Vagina (tissue), 2 donors: ENCODE measurements at regions not wholly inside any gene's neighbourhood (a gene's known extent, or its start where the extent isn't known, plus 50 kb on each side); places are given as distances from the start of the nearest gene placed in this dataset.
"Not testable (repeated sequence)": the region's sequence is repeated elsewhere in the genome, so short reads cannot be mapped to it uniquely, and the experiment has no call there.

Experiments
- CTCF ChIP-seq, 3 experiments: fragments of 450-650 bp in 2 of 3; fragments of 200-600 bp in 1 of 3; sonication (generic) in 1 of 3; IDR thresholded peaks; one replicate each; pipeline ENCODE4 v1.5.1; 2017 to 2019; ENCODE audit warnings: antibody characterized with exemption in 3 of 3, mild to moderate bottlenecking in 2 of 3, moderate library complexity in 2 of 3
- POLR2A ChIP-seq, 2 donors: fragments of 450-650 bp; IDR thresholded peaks; one replicate each; pipeline ENCODE4 v1.6.1; 2017; ENCODE audit warnings: antibody characterized with exemption in 2 of 2, mild to moderate bottlenecking in 2 of 2, moderate library complexity in 2 of 2
- POLR2AphosphoS5 ChIP-seq, 2 donors: sonication (generic); formaldehyde crosslinking; IDR thresholded peaks; one replicate each; pipeline ENCODE4 v1.9.0; 2017; ENCODE audit warnings: antibody characterized with exemption in 2 of 2, mild to moderate bottlenecking in 2 of 2, low read depth in 1 of 2; ENCODE audit not compliant: insufficient read depth in 1 of 2

DNA sequence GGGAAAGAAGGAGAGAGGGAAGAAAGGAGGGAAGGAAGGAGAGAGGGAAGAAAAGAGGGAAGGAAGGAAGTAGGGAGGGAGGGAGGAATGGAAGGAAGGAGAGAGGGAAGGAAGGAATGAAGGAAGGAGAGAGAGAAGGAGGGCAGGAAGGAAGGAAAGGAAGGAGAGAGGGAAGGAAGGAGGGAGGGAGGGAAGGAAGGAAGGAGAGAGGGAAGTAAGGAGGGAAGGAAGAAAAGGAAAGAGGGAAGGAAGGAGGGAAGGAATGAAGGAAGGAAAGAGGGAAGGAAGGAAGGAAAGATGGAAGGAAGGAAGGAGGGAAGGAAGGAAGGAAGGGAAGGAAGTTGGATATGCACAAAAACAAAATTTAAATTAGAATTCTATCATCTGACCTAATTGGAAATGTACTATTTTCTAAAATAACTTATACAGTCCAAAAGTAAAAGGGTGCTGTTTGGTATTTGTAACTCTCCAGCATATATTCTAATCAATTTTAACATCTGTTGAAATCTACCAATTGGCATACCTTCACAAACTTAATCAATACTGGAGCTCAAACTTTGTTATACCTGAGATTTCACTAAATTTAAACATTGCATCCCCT, 2890.3 kb upstream of the OR11H1 start:
- not testable (repeated sequence) for TF ChIP-seq CTCF (IDR thresholded peaks at IDR 0.05); POLR2AphosphoS5 (IDR thresholded peaks at IDR 0.05; ENCODE audit: insufficient read depth in 1 of 2, low read depth in 1 of 2); POLR2A (IDR thresholded peaks at IDR 0.05)
